ENCODE measurements at regions not wholly inside any gene's neighbourhood (a gene's known extent, or its start where the extent isn't known, plus 50 kb on each side); places are given as distances from the start of the nearest gene placed in this dataset.

DNA sequence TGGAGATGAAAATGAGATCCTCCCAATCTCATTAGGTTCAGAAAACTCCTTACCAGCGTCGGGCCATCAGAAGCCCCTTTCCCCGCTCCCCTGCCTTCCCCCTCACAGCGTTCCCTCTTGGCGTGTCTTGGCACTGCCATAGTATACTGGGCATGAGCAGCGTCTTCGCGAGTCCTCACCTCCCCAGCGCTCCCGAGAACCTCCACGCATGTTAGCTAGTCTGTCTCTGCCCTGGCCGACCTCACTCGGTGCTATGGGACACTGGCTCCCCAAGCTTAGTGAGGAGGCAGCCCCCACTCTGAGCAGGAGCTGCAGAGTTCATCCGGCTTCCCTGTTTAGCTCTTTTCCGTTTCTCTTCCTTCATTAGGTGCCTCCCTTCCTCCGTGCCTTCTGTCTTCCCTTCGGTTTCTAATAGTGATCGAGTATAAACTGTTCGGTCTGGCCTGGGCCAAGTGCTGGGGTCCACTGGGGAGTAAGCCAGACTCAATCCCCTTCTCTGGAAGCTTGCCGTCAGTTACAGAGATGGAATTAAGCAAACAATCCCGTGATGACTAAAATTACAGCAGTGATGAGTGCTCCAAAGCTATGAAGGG is 63.8 kb upstream of the OPCML start:
- no peak for TF ChIP-seq CTCF (IDR thresholded peaks at IDR 0.05; ENCODE audit: borderline replicate concordance, control extremely low read depth, extremely low read depth, insufficient read depth, missing control alignments)
- in situ Hi-C loops (cut with MboI; ENCODE audit: low sequenced_read_pairs, unreplicated experiment) = no loop called here
- DNase-seq (ENCODE audit: low spot score) = no peak

- in situ Hi-C loops (cut with MboI; ENCODE audit: low sequenced_read_pairs, unreplicated experiment) = no loop called here
- DNase-seq (ENCODE audit: low spot score) = no peak
- no peak for TF ChIP-seq CTCF (IDR thresholded peaks at IDR 0.05; ENCODE audit: borderline replicate concordance, control extremely low read depth, extremely low read depth, insufficient read depth, missing control alignments)
Observed at GRCh38 chr11:133593036-133593435, 60.7 kb upstream of the OPCML start.

DNA sequence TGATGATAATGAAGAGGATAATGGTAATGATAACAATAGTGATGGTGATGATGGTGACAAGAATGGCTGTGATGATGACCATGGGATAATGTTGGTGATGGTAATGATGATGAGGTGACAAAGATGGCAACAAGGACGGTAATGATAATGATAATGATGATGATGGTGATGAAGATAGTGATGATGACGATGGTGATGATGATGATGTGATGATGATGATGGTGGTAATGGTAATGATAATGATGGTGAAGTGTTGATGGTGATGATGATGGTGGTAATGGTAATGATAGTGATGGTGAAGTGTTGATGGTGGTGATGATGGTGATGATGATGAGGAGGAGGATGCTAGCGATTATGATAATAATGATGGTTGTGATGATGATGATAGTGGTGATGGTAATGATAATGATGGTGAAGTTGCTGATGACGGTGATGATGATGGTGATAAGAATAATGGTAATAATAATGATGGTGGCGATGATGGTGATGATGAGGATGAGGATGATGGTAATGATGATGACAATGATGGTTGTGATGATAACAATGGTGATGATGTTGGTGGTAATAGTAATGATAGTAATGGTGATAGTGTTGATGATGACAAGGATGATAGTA is 54.7 kb upstream of the OPCML start:
- no peak for TF ChIP-seq CTCF (IDR thresholded peaks at IDR 0.05; ENCODE audit: borderline replicate concordance, control extremely low read depth, extremely low read depth, insufficient read depth, missing control alignments)
- in situ Hi-C loops (cut with MboI; ENCODE audit: low sequenced_read_pairs, unreplicated experiment) = no loop called here
- no peak for DNase-seq (ENCODE audit: low spot score)

DNA sequence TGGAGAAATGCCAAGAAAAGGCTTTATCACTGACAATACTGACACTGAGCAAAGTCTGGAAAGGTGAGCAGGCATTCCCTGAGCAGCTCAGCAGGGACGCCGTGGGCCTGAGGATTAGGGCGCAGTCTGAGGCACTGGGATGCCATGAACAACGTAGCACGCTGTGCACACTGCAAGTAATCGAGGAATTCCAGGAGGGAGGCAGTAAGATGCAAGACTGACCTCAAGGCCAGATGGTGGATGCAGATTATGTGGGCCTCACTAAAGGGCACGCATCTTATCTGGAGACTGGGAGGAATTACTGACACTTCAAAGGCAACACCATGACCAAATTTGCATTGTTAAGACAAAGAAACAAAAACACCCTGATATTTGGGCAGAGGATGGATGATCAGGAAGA is 50.4 kb upstream of the OPCML start:
- no peak for TF ChIP-seq CTCF (IDR thresholded peaks at IDR 0.05; ENCODE audit: borderline replicate concordance, control extremely low read depth, extremely low read depth, insufficient read depth, missing control alignments)
- DNase-seq (ENCODE audit: low spot score) = no peak
- in situ Hi-C loops (cut with MboI; ENCODE audit: low sequenced_read_pairs, unreplicated experiment) = no loop called here

GRCh38 chr11:133582326-133582725 is 50.0 kb upstream of the OPCML start:
- no peak for TF ChIP-seq CTCF (IDR thresholded peaks at IDR 0.05; ENCODE audit: borderline replicate concordance, control extremely low read depth, extremely low read depth, insufficient read depth, missing control alignments)
- in situ Hi-C loops (cut with MboI; ENCODE audit: low sequenced_read_pairs, unreplicated experiment) = no loop called here
- no peak for DNase-seq (ENCODE audit: low spot score)

Measured in GM13976 (cell line).